ENCODE measurements at regions not wholly inside any gene's neighbourhood (a gene's known extent, or its start where the extent isn't known, plus 50 kb on each side); places are given as distances from the start of the nearest gene placed in this dataset.

DNA sequence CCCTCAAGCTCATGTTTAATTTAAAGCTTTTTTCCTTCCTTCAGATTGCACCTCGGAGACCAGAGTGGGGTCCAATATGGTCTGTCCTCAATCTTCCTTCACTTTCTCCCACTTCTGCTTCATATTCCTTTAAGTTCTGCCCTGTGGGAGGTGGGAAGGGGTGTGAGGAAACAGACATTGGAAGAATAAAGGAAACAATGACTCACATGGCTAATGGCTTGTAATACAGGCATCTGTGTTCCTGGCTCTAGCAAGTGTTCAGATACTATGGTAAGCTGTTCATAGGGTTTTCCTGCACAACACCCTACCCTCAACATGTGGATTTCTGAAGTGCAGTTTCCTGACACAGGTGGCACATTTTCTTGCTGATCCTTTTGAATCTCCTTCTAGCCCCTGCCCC is 209.5 kb downstream of the PIK3C3 start:
- no peak for TF ChIP-seq EZH2phosphoT487 (IDR thresholded peaks at IDR 0.05; ENCODE audit: borderline replicate concordance, low read depth, low read length)
- TF ChIP-seq, protein P1, sequence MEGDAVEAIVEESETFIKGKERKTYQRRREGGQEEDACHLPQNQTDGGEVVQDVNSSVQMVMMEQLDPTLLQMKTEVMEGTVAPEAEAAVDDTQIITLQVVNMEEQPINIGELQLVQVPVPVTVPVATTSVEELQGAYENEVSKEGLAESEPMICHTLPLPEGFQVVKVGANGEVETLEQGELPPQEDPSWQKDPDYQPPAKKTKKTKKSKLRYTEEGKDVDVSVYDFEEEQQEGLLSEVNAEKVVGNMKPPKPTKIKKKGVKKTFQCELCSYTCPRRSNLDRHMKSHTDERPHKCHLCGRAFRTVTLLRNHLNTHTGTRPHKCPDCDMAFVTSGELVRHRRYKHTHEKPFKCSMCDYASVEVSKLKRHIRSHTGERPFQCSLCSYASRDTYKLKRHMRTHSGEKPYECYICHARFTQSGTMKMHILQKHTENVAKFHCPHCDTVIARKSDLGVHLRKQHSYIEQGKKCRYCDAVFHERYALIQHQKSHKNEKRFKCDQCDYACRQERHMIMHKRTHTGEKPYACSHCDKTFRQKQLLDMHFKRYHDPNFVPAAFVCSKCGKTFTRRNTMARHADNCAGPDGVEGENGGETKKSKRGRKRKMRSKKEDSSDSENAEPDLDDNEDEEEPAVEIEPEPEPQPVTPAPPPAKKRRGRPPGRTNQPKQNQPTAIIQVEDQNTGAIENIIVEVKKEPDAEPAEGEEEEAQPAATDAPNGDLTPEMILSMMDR (conservative IDR thresholded peaks at IDR 0.05; ENCODE audit: low read length): no peak
